ENCODE measurements at regions not wholly inside any gene's neighbourhood (a gene's known extent, or its start where the extent isn't known, plus 50 kb on each side); places are given as distances from the start of the nearest gene placed in this dataset.
"Not testable (repeated sequence)": the region's sequence is repeated elsewhere in the genome, so short reads cannot be mapped to it uniquely, and the experiment has no call there.

- H3K4me3 ChIP-seq (ENCODE audit: control insufficient read depth, low read depth, low read length): no peak overlapping the region
- DNase-seq (ENCODE audit: low read depth): no peak
- no peak for TF ChIP-seq CTCF (conservative IDR thresholded peaks at IDR 0.05; ENCODE audit: control insufficient read depth, insufficient read depth, low read depth, low read length)
Measured at GRCh38 chr5:42061121-42061520, 136.0 kb downstream of the FBXO4 start.

GRCh38 chr5:42064821-42065220, 139.7 kb downstream of the FBXO4 start:
- DNase-seq (ENCODE audit: low read depth): no peak
- no peak for TF ChIP-seq CTCF (conservative IDR thresholded peaks at IDR 0.05; ENCODE audit: control insufficient read depth, insufficient read depth, low read depth, low read length)
- no peak overlapping the region for H3K4me3 ChIP-seq (ENCODE audit: control insufficient read depth, low read depth, low read length)

GRCh38 chr5:42066131-42066530, 141.1 kb downstream of the FBXO4 start:
- no peak for DNase-seq (ENCODE audit: low read depth)
- no peak for TF ChIP-seq CTCF (conservative IDR thresholded peaks at IDR 0.05; ENCODE audit: control insufficient read depth, insufficient read depth, low read depth, low read length)
- no peak overlapping the region for H3K4me3 ChIP-seq (ENCODE audit: control insufficient read depth, low read depth, low read length)

GRCh38 chr5:42074353-42074752, 149.3 kb downstream of the FBXO4 start:
- no peak for DNase-seq (ENCODE audit: low read depth)
- H3K4me3 ChIP-seq (ENCODE audit: control insufficient read depth, low read depth, low read length): no peak overlapping the region
- TF ChIP-seq CTCF (conservative IDR thresholded peaks at IDR 0.05; ENCODE audit: control insufficient read depth, insufficient read depth, low read depth, low read length): no peak

- TF ChIP-seq CTCF (conservative IDR thresholded peaks at IDR 0.05; ENCODE audit: control insufficient read depth, insufficient read depth, low read depth, low read length): no peak
- H3K4me3 ChIP-seq (ENCODE audit: control insufficient read depth, low read depth, low read length): no peak overlapping the region
- peak; percentile 25 for DNase-seq (ENCODE audit: low read depth)
Measured at GRCh38 chr5:42089705-42090104, 164.6 kb downstream of the FBXO4 start.

GRCh38 chr5:42090162-42090561, 165.1 kb downstream of the FBXO4 start:
- no peak for TF ChIP-seq CTCF (conservative IDR thresholded peaks at IDR 0.05; ENCODE audit: control insufficient read depth, insufficient read depth, low read depth, low read length)
- H3K4me3 ChIP-seq (ENCODE audit: control insufficient read depth, low read depth, low read length): no peak overlapping the region
- no peak for DNase-seq (ENCODE audit: low read depth)

- H3K4me3 ChIP-seq (ENCODE audit: control insufficient read depth, low read depth, low read length); DNase-seq (ENCODE audit: low read depth): not testable (repeated sequence)
Measured at GRCh38 chr5:42099846-42100245, 174.8 kb downstream of the FBXO4 start.

Measured in fibroblast of mammary gland (primary cell).